Stomach (tissue), 8 donors: ENCODE measurements at regions not wholly inside any gene's neighbourhood (a gene's known extent, or its start where the extent isn't known, plus 50 kb on each side); places are given as distances from the start of the nearest gene placed in this dataset.

Source experiments
- DNase-seq, 2 donors: peaks; one replicate each; pipeline versions ENCODE4 v3.0.0 to v3.0.0-alpha.2; 2013 to 2019
- H3K27ac ChIP-seq, 5 donors: fragments of 200-600 bp in 4 of 5; sonication (generic) in 4 of 5; one replicate each; pipeline ENCODE4 v1.5.1; 2013 to 2019; ENCODE audit warnings: mild to moderate bottlenecking in 1 of 5, moderate library complexity in 1 of 5
- H3K27me3 ChIP-seq, 3 donors: fragments of 200-600 bp; sonication (generic); one replicate each; pipeline ENCODE4 v1.5.1; 2017 to 2019; ENCODE audit warnings: mixed run types in 1 of 3
- H3K36me3 ChIP-seq, 4 donors: fragments of 200-600 bp; sonication (generic); 1 replicate in 3 of 4; 2 replicates in 1 of 4; pipeline ENCODE4 v1.5.1; 2016 to 2019
- H3K4me1 ChIP-seq, 4 donors: fragments of 200-600 bp; sonication (generic); one replicate each; pipeline ENCODE4 v1.5.1; 2016 to 2019
- H3K4me3 ChIP-seq, 4 donors: fragments of 200-600 bp; sonication (generic) in 3 of 4; one replicate each; pipeline ENCODE4 v1.5.1; 2016 to 2019; ENCODE audit warnings: mild to moderate bottlenecking in 1 of 4
- H3K9me3 ChIP-seq, 4 donors: fragments of 200-600 bp; sonication (generic); one replicate each; pipeline ENCODE4 v1.5.1; 2016 to 2019
- EP300 ChIP-seq: sonication (generic); formaldehyde crosslinking; IDR thresholded peaks from one replicate; pipeline ENCODE4 v1.6.1; 2017; ENCODE audit warnings: antibody characterized with exemption
- POLR2A ChIP-seq, 4 donors: fragments of 450-650 bp; IDR thresholded peaks; one replicate each; pipeline ENCODE4 v1.6.1; 2016; ENCODE audit warnings: antibody characterized with exemption in 4 of 4, control low read depth in 2 of 4, mild to moderate bottlenecking in 1 of 4, moderate library complexity in 1 of 4
- POLR2AphosphoS5 ChIP-seq, 3 donors: sonication (generic); formaldehyde crosslinking; IDR thresholded peaks; one replicate each; pipeline ENCODE4 v1.6.1; 2016; ENCODE audit warnings: antibody characterized with exemption in 3 of 3
- WGBS, 5 donors: extraction: QIAGEN DNeasy Blood & Tissue Kit in 3 of 5; methylation state at CpG; one replicate each; pipeline versions ENCODE4 v1.1.5 to v1.1.7; 2013 to 2018; 5-methylcytosine and 5-hydroxymethylcytosine counted together
- intact Hi-C: fragments of 100-400 bp; cut with DNase I; formaldehyde crosslinking; loops from one replicate; pipeline ENCODE4 v1.15.1; 2023; ENCODE audit warnings: low total_unique reads
- TF ChIP-seq, protein P1 (sequence below), 7 experiments: fragments of 450-650 bp in 4 of 7; fragments of 200-600 bp in 3 of 7; sonication (generic) in 3 of 7; IDR thresholded peaks; one replicate each; pipeline ENCODE4 v1.5.1; 2016 to 2019; ENCODE audit warnings: antibody characterized with exemption in 7 of 7, control low read depth in 2 of 7, mild to moderate bottlenecking in 1 of 7
- donor health status: healthy with polysubstance abuse.
- donor health status: Bipolar disorder and iron deficiency.
- donor health status: healthy.

DNA sequence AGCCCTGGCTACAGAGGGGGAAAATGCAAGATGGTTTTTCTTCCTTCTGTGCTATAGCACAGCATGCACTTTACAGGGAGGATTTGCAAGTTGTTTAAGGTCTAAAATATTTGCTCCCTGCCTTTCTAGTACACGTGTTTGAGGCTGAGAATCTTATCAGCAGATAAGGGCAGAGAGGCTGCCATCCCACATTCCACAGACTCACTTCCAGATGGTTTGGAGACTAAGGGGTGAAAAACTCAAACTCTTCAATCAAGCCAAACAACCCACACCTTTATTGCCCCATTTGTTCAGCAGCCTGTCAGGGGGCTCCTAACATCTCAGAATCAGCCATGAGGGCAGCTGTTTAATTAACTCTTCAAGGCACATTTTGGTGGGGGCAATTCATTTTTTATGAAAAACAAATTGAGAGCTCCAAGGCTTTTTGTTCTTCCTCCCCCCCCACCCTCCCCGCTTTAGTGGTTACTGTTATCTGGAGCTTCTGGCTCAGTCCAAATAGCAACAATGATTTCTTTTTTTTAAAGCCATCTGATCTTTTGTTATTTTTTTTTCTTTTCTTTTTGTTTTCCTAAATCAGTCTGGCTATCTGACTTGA, 242.6 kb upstream of the NT5C1B start:
- peak in 1 of 2 donors; percentile 41 for DNase-seq
- Histone ChIP-seq H3K4me3 (no peak overlapping the region), H3K27ac (peak overlapping the region in 1 of 5 donors; percentile 30), H3K9me3 (no peaks in the 10 kb centered on the region), H3K27me3 (no peaks in the 10 kb centered on the region), H3K4me1 (peaks cover 11 to 45% (median 30%) of the 10 kb centered on the region in 4 donors), H3K36me3 (no peaks in the 10 kb centered on the region)
- intact Hi-C loops: no loop called here
- TF ChIP-seq EP300: no peak
- peak in 1 of 3 donors; percentile 55 for TF ChIP-seq POLR2AphosphoS5 (IDR thresholded peaks at IDR 0.05)
- no peak for TF ChIP-seq POLR2A (IDR thresholded peaks at IDR 0.05)
- 36 to 50% (median 42%) methylated on average over 2 of the region's 2 CpGs for WGBS, 5 donors

DNA sequence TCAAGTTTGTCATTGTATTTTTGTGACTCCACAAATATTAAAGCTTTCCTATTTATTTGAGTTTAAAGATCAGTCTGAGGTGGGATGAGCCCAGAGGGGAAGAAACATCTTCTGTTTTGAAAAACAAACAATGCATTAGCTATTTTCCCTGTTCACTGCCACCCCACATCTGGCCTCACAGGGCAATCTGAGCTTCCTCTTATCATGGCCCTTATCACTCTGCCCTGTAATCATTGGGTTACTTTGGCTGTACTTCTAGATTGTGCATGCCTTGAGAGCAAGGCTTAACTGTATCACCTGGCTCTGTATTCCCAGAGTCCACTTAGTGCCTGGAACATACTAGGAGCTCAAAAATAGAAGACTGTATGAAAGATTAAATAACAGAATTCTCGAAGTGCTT, 241.6 kb upstream of the NT5C1B start:
- intact Hi-C loops: no loop called here
- no peak for TF ChIP-seq EP300
- TF ChIP-seq POLR2AphosphoS5 (IDR thresholded peaks at IDR 0.05): peak in 2 of 3 donors; percentile 76 to 77
- Histone ChIP-seq H3K4me3 (no peak overlapping the region), H3K36me3 (no peaks in the 10 kb centered on the region), H3K9me3 (no peaks in the 10 kb centered on the region), H3K4me1 (peaks cover 11 to 45% (median 30%) of the 10 kb centered on the region in 4 donors), H3K27me3 (no peaks in the 10 kb centered on the region), H3K27ac (peak overlapping the region in 2 of 5 donors; percentile 5 to 30)
- DNase-seq: peak in 1 of 2 donors; percentile 42
- WGBS, 5 donors: 31 to 80% (median 39%) methylated on average over 1 of the region's 1 CpG

DNA sequence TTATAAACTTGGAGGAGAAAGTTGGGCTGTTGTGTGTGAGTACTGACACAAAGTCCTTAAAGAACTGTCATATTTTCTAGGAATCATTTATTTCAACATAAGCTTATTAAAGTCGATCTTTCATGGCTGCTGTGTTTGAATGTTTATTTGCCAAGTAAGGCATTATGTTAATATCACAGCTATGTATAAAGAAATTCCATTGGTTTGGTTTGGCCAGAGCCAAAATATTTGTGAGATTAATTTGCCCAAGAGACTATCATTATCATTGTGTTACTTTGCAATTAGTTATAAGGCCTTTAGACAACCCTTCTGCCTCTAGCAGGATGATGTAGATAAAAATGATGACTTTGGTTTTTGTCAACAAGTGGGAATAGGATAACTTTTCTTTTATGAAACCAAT, 240.6 kb upstream of the NT5C1B start:
- 24 to 46% (median 41%) methylated on average over 1 of the region's 1 CpG for WGBS, 5 donors
- Histone ChIP-seq H3K27me3 (no peaks in the 10 kb centered on the region), H3K36me3 (no peaks in the 10 kb centered on the region), H3K4me1 (peaks cover 13 to 51% (median 31%) of the 10 kb centered on the region in 4 donors), H3K9me3 (no peaks in the 10 kb centered on the region), H3K27ac (peak overlapping the region in 1 of 5 donors; percentile 46), H3K4me3 (no peak overlapping the region)
- TF ChIP-seq POLR2AphosphoS5 (IDR thresholded peaks at IDR 0.05) (no peak), EP300 (no peak), POLR2A (IDR thresholded peaks at IDR 0.05) (no peak)
- TF ChIP-seq, protein P1, sequence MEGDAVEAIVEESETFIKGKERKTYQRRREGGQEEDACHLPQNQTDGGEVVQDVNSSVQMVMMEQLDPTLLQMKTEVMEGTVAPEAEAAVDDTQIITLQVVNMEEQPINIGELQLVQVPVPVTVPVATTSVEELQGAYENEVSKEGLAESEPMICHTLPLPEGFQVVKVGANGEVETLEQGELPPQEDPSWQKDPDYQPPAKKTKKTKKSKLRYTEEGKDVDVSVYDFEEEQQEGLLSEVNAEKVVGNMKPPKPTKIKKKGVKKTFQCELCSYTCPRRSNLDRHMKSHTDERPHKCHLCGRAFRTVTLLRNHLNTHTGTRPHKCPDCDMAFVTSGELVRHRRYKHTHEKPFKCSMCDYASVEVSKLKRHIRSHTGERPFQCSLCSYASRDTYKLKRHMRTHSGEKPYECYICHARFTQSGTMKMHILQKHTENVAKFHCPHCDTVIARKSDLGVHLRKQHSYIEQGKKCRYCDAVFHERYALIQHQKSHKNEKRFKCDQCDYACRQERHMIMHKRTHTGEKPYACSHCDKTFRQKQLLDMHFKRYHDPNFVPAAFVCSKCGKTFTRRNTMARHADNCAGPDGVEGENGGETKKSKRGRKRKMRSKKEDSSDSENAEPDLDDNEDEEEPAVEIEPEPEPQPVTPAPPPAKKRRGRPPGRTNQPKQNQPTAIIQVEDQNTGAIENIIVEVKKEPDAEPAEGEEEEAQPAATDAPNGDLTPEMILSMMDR (IDR thresholded peaks at IDR 0.05): no peak
- intact Hi-C loops: no loop called here
- no peak for DNase-seq

- no peak for TF ChIP-seq POLR2AphosphoS5 (IDR thresholded peaks at IDR 0.05)
- TF ChIP-seq, protein P1 (IDR thresholded peaks at IDR 0.05): no peak
- no peak for TF ChIP-seq POLR2A (IDR thresholded peaks at IDR 0.05)
- TF ChIP-seq EP300: no peak
- no peak for DNase-seq
- H3K36me3 ChIP-seq: no peaks in the 10 kb centered on the region
- intact Hi-C loops: no loop called here
- peak overlapping the region in 3 of 5 donors; percentile 46 to 50 (median 46) for H3K27ac ChIP-seq
- peaks cover 17 to 55% (median 37%) of the 10 kb centered on the region in 4 donors for H3K4me1 ChIP-seq
- no peak overlapping the region for H3K4me3 ChIP-seq
- H3K27me3 ChIP-seq: no peaks in the 10 kb centered on the region
- H3K9me3 ChIP-seq: no peaks in the 10 kb centered on the region
- 26 to 36% (median 32%) methylated on average over 4 of the region's 4 CpGs for WGBS, 5 donors
Measured at GRCh38 chr2:18829251-18829902, 240.0 kb upstream of the NT5C1B start.

GRCh38 chr2:18828296-18828695, 238.9 kb upstream of the NT5C1B start:
- TF ChIP-seq, protein P1 (IDR thresholded peaks at IDR 0.05): no peak
- no peak for TF ChIP-seq POLR2AphosphoS5 (IDR thresholded peaks at IDR 0.05)
- TF ChIP-seq POLR2A (IDR thresholded peaks at IDR 0.05): no peak
- TF ChIP-seq EP300: no peak
- intact Hi-C loops: no loop called here
- 69 to 86% (median 79%) methylated on average over 3 of the region's 3 CpGs for WGBS, 5 donors
- no peak for DNase-seq
- H3K36me3 ChIP-seq: no peaks in the 10 kb centered on the region
- H3K4me3 ChIP-seq: no peak overlapping the region
- H3K9me3 ChIP-seq: no peaks in the 10 kb centered on the region
- peaks cover 21 to 61% (median 41%) of the 10 kb centered on the region in 4 donors for H3K4me1 ChIP-seq
- H3K27me3 ChIP-seq: no peaks in the 10 kb centered on the region
- H3K27ac ChIP-seq: no peak overlapping the region
